HG03520 (cell line): ENCODE measurements at regions not wholly inside any gene's neighbourhood (a gene's known extent, or its start where the extent isn't known, plus 50 kb on each side); places are given as distances from the start of the nearest gene placed in this dataset.
A peak's percentile ranks its signal among the peaks of the same experiment; 100 is the strongest.
"Not testable (repeated sequence)": the region's sequence is repeated elsewhere in the genome, so short reads cannot be mapped to it uniquely, and the experiment has no call there.

ENCODE experiments used
- ATAC-seq: cut with Tn5 transposase; IDR thresholded peaks from one replicate; pipeline ENCODE4 v1.9.1; 2021; ENCODE audit warnings: mild to moderate bottlenecking, moderate library complexity; ENCODE audit not compliant: unreplicated experiment

- ATAC-seq = no peak
These were observed 940.2 kb upstream of the ZEB2 start for GRCh38 chr2:145460112-145460511.

- ATAC-seq = no peak
These were observed 911.4 kb upstream of the ZEB2 start for GRCh38 chr2:145431181-145431951.

GRCh38 chr2:145423809-145424208 lies 903.9 kb upstream of the ZEB2 start:
- ATAC-seq = no peak

GRCh38 chr2:145422576-145422975 lies 902.7 kb upstream of the ZEB2 start:
- ATAC-seq = no peak

- ATAC-seq = no peak
These were observed 901.9 kb upstream of the ZEB2 start for GRCh38 chr2:145421841-145422240.

- no peak for ATAC-seq
These were observed 896.7 kb upstream of the ZEB2 start for GRCh38 chr2:145416640-145417039.

- no peak for ATAC-seq
These were observed 895.2 kb upstream of the ZEB2 start for GRCh38 chr2:145415151-145415550.

- no peak for ATAC-seq
These were observed 893.5 kb upstream of the ZEB2 start for GRCh38 chr2:145413261-145414030.

- peak; percentile 29 for ATAC-seq
These were observed 892.2 kb upstream of the ZEB2 start for GRCh38 chr2:145412155-145412554.

GRCh38 chr2:145411493-145411892 lies 891.6 kb upstream of the ZEB2 start:
- peak; percentile 93 for ATAC-seq

GRCh38 chr2:145410086-145410485 lies 890.2 kb upstream of the ZEB2 start:
- no peak for ATAC-seq

- ATAC-seq = no peak
These were observed 889.1 kb upstream of the ZEB2 start for GRCh38 chr2:145408980-145409379.

- ATAC-seq = no peak
These were observed 884.8 kb upstream of the ZEB2 start for GRCh38 chr2:145404690-145405089.

- no peak for ATAC-seq
These were observed 882.9 kb upstream of the ZEB2 start for GRCh38 chr2:145402706-145403277.

- ATAC-seq = no peak
These were observed 879.2 kb upstream of the ZEB2 start for GRCh38 chr2:145399131-145399530.

GRCh38 chr2:145394181-145394580 lies 874.3 kb upstream of the ZEB2 start:
- no peak for ATAC-seq

- no peak for ATAC-seq
These were observed 867.1 kb upstream of the ZEB2 start for GRCh38 chr2:145386973-145387372.

- ATAC-seq = no peak
These were observed 864.0 kb upstream of the ZEB2 start for GRCh38 chr2:145383961-145384360.

- no peak for ATAC-seq
These were observed 860.6 kb upstream of the ZEB2 start for GRCh38 chr2:145380436-145381017.

GRCh38 chr2:145379934-145380333 lies 860.0 kb upstream of the ZEB2 start:
- no peak for ATAC-seq

- ATAC-seq = no peak
These were observed 854.2 kb upstream of the ZEB2 start for GRCh38 chr2:145374165-145374564.

- ATAC-seq = not testable (repeated sequence)
These were observed 847.4 kb upstream of the ZEB2 start for GRCh38 chr2:145367334-145367733.
